ENCODE measurements at regions not wholly inside any gene's neighbourhood (a gene's known extent, or its start where the extent isn't known, plus 50 kb on each side); places are given as distances from the start of the nearest gene placed in this dataset.

DNA sequence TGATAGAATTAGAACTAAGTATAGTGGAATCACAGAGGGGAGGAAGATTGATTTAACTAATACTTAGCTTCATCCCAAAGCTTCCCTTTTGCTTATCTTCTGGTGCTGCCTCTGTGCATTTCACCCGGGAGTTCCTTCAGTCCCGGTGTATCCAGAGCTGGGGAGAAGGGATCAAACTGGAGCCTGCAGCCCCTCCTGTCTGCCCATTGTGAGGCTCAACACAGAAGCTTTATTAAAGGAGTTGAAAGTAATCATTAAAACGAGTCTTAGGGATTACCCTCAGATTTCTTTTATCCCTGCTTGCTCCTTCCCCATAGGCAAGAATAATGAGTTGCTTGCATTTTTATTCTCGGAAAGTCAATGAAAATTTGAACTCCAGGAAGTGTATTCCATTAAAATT is 739.7 kb upstream of the DDX18 start:
- H3K9me3 ChIP-seq (ENCODE audit: control insufficient read depth, low read length): peaks cover 2% of the 10 kb centered on the region
- ATAC-seq (ENCODE audit: low FRiP score): no peak
- no peak overlapping the region for H3K4me3 ChIP-seq (ENCODE audit: low read length in 2 of 2)
- intact Hi-C loops (cut with DNase I): no loop called here
- 70 to 76% methylated on average over 4 of the region's 4 CpGs for WGBS, 2 donors
- H3K27ac ChIP-seq (ENCODE audit: low read depth in 1 of 2, low read length in 2 of 2): no peak overlapping the region
- H3K27me3 ChIP-seq (ENCODE audit: control insufficient read depth in 1 of 2, insufficient read depth in 2 of 2, low read length in 1 of 2): no peaks in the 10 kb centered on the region
- no peaks in the 10 kb centered on the region for H3K36me3 ChIP-seq (ENCODE audit: control insufficient read depth in 1 of 2, insufficient read depth in 2 of 2, low read length in 1 of 2)
- H3K4me1 ChIP-seq (ENCODE audit: control insufficient read depth in 1 of 2, insufficient read depth in 2 of 2, low read length in 2 of 2): no peaks in the 10 kb centered on the region
- DNase-seq: no peak

- DNase-seq (no peak), ATAC-seq (ENCODE audit: low FRiP score) (no peak)
- H3K27me3 ChIP-seq (ENCODE audit: control insufficient read depth in 1 of 2, insufficient read depth in 2 of 2, low read length in 1 of 2): peaks cover 0 to 2% of the 10 kb centered on the region in 2 donors
- no peaks in the 10 kb centered on the region for H3K4me1 ChIP-seq (ENCODE audit: control insufficient read depth in 1 of 2, insufficient read depth in 2 of 2, low read length in 2 of 2)
- 54 to 59% methylated on average over 3 of the region's 3 CpGs for WGBS, 2 donors
- H3K36me3 ChIP-seq (ENCODE audit: control insufficient read depth in 1 of 2, insufficient read depth in 2 of 2, low read length in 1 of 2): no peaks in the 10 kb centered on the region
- no peak overlapping the region for H3K27ac ChIP-seq (ENCODE audit: low read depth in 1 of 2, low read length in 2 of 2)
- H3K9me3 ChIP-seq (ENCODE audit: control insufficient read depth, low read length): no peaks in the 10 kb centered on the region
- H3K4me3 ChIP-seq (ENCODE audit: low read length in 2 of 2): no peak overlapping the region
- intact Hi-C loops (cut with DNase I): no loop called here
These were observed 729.2 kb upstream of the DDX18 start for GRCh38 chr2:117085256-117085655.

DNA sequence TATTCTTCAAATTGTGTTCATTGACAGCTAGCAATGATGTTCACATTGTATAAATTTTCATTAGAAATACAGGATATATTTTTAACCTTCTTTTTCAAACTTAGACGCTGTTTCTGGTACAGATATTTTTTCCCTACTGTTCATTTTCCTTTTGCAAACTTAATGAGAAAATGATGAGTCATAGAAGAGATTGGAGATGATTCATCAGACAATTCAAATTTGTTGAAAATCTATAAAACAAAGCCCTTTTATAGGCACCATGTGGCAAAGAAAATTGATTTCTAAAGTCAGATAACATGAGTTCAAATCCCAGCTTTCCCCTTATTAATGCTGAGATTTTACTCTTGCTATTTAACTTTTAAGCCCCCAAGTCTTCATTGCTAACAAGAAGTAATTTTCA is 728.8 kb upstream of the DDX18 start:
- no peak for DNase-seq
- 61 to 74% methylated on average over 1 of the region's 1 CpG for WGBS, 2 donors
- H3K36me3 ChIP-seq (ENCODE audit: control insufficient read depth in 1 of 2, insufficient read depth in 2 of 2, low read length in 1 of 2): no peaks in the 10 kb centered on the region

GRCh38 chr2:117086174-117086942 is 728.1 kb upstream of the DDX18 start:
- Histone ChIP-seq H3K27ac (ENCODE audit: low read depth in 1 of 2, low read length in 2 of 2) (no peak overlapping the region), H3K9me3 (ENCODE audit: control insufficient read depth, low read length) (no peaks in the 10 kb centered on the region), H3K4me1 (ENCODE audit: control insufficient read depth in 1 of 2, insufficient read depth in 2 of 2, low read length in 2 of 2) (no peaks in the 10 kb centered on the region), H3K27me3 (ENCODE audit: control insufficient read depth in 1 of 2, insufficient read depth in 2 of 2, low read length in 1 of 2) (peaks cover 0 to 3% of the 10 kb centered on the region in 2 donors), H3K4me3 (ENCODE audit: low read length in 2 of 2) (no peak overlapping the region), H3K36me3 (ENCODE audit: control insufficient read depth in 1 of 2, insufficient read depth in 2 of 2, low read length in 1 of 2) (no peaks in the 10 kb centered on the region)
- intact Hi-C loops (cut with DNase I): no loop called here
- DNase-seq: no peak
- WGBS, 2 donors: 71 to 80% methylated on average over 3 of the region's 3 CpGs
- no peak for ATAC-seq (ENCODE audit: low FRiP score)

More for the DNA sequence above, 728.8 kb upstream of the DDX18 start:
- no peaks in the 10 kb centered on the region for H3K4me1 ChIP-seq (ENCODE audit: control insufficient read depth in 1 of 2, insufficient read depth in 2 of 2, low read length in 2 of 2)
- peaks cover 0 to 2% of the 10 kb centered on the region in 2 donors for H3K27me3 ChIP-seq (ENCODE audit: control insufficient read depth in 1 of 2, insufficient read depth in 2 of 2, low read length in 1 of 2)
- no peak overlapping the region for H3K27ac ChIP-seq (ENCODE audit: low read depth in 1 of 2, low read length in 2 of 2)
- ATAC-seq (ENCODE audit: low FRiP score): no peak
- H3K4me3 ChIP-seq (ENCODE audit: low read length in 2 of 2): no peak overlapping the region
- H3K9me3 ChIP-seq (ENCODE audit: control insufficient read depth, low read length): no peaks in the 10 kb centered on the region
- intact Hi-C loops (cut with DNase I): no loop called here

DNA sequence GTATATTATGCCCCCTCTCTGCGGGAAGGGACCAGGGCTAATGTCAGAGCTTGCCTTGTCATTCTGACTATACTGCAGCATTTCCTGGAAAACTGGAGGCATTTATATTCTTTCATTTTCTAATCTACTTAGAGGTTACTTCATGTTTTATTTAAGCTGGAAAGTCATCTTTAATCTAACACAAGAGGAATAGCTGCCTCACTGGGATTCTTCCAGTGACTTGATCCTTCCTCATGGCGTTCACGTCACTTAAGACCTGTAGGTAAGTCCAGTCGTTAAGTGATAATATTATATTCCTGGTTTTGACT is 727.6 kb upstream of the DDX18 start:
- Histone ChIP-seq H3K4me3 (ENCODE audit: low read length in 2 of 2) (no peak overlapping the region), H3K27ac (ENCODE audit: low read depth in 1 of 2, low read length in 2 of 2) (no peak overlapping the region), H3K9me3 (ENCODE audit: control insufficient read depth, low read length) (no peaks in the 10 kb centered on the region), H3K27me3 (ENCODE audit: control insufficient read depth in 1 of 2, insufficient read depth in 2 of 2, low read length in 1 of 2) (peaks cover 0 to 3% of the 10 kb centered on the region in 2 donors), H3K36me3 (ENCODE audit: control insufficient read depth in 1 of 2, insufficient read depth in 2 of 2, low read length in 1 of 2) (no peaks in the 10 kb centered on the region), H3K4me1 (ENCODE audit: control insufficient read depth in 1 of 2, insufficient read depth in 2 of 2, low read length in 2 of 2) (no peaks in the 10 kb centered on the region)
- WGBS, 2 donors: 63 to 80% methylated on average over 4 of the region's 4 CpGs
- no peak for DNase-seq
- ATAC-seq (ENCODE audit: low FRiP score): no peak
- intact Hi-C loops (cut with DNase I): no loop called here

DNA sequence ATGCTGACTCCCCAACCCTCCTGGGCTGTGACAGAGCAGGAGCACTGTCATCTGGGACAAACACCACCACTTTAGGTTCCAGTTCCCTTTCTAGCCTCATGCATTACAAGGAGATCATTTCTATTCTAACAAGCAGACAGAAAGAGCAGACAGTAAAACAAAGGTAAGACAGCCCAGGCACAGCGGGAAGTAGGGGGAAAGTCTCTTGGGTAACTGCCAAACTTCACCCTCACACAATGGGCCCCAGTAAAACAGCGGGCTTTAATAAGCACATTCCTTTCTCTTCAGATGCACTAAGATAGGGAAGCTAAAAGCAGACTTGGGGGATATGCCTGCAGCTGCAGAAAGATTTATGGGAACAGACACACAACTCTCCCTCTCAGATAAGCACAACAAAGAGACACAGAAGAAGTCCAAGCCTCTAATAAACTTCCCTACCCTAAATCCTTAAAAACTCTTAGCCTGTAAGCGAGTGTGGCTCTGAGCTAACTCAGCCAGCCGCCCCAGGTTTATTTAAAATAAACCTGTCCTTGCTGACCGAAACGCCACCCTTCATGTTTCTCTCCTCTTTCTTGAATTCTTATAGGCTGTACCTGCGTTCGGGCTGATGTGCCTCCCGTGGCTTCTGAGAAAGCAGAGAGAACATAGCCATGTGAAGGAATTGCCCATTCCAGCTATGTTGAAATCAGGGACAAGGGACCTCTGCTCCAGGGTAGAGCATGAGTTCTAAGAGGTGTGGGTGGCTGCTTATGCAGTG is 726.8 kb upstream of the DDX18 start:
- Histone ChIP-seq H3K27ac (ENCODE audit: low read depth in 1 of 2, low read length in 2 of 2) (no peak overlapping the region), H3K4me1 (ENCODE audit: control insufficient read depth in 1 of 2, insufficient read depth in 2 of 2, low read length in 2 of 2) (no peaks in the 10 kb centered on the region), H3K4me3 (ENCODE audit: low read length in 2 of 2) (no peak overlapping the region), H3K9me3 (ENCODE audit: control insufficient read depth, low read length) (no peaks in the 10 kb centered on the region), H3K27me3 (ENCODE audit: control insufficient read depth in 1 of 2, insufficient read depth in 2 of 2, low read length in 1 of 2) (peaks cover 0 to 3% of the 10 kb centered on the region in 2 donors), H3K36me3 (ENCODE audit: control insufficient read depth in 1 of 2, insufficient read depth in 2 of 2, low read length in 1 of 2) (no peaks in the 10 kb centered on the region)
- DNase-seq (no peak), ATAC-seq (ENCODE audit: low FRiP score) (no peak)
- WGBS, 2 donors: 11 to 12% methylated on average over 9 of the region's 9 CpGs
- intact Hi-C loops (cut with DNase I): no loop called here

DNA sequence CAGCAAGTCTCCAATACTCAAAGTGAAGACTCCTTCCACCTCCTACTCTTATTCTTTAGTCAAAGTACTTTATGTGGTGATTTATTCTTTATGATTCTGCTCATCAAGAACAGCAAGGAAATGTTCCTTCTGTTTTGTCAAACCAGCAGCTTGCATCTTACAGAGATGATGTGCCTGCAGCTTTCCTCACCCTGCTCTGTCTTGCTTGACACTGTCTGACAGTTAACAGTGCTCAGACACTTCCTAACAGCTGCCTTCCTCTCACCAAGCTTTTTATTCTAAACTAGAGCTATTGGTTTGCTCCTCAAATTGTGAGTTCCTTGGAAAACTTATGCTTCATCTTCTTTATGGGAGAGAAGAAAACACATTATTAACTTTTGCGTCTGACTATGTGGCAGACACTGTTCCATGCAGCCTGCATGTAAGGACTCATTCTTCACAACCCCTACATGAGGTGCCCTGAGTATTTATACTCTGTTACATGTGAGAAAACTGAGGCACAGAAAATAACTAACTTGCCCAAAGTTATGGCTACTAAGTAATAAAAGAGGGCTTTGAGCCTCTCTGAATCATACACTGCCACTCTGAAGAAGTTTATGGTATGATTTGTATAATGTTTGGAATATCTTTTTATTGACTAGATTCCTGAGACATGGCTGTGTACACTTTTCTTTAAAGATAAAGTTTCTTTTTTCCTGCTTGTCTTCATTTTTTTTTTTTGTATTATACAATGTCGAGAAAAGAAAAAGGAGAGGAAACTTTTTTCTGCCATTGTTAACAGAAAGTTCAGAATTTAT is 723.3 kb upstream of the DDX18 start:
- 80 to 85% methylated on average over 2 of the region's 2 CpGs for WGBS, 2 donors
- H3K27ac ChIP-seq (ENCODE audit: low read depth in 1 of 2, low read length in 2 of 2): no peak overlapping the region
- H3K27me3 ChIP-seq (ENCODE audit: control insufficient read depth in 1 of 2, insufficient read depth in 2 of 2, low read length in 1 of 2): peaks cover 0 to 2% of the 10 kb centered on the region in 2 donors
- no peak overlapping the region for H3K4me3 ChIP-seq (ENCODE audit: low read length in 2 of 2)
- intact Hi-C loops (cut with DNase I): no loop called here
- no peaks in the 10 kb centered on the region for H3K9me3 ChIP-seq (ENCODE audit: control insufficient read depth, low read length)
- H3K4me1 ChIP-seq (ENCODE audit: control insufficient read depth in 1 of 2, insufficient read depth in 2 of 2, low read length in 2 of 2): no peaks in the 10 kb centered on the region
- H3K36me3 ChIP-seq (ENCODE audit: control insufficient read depth in 1 of 2, insufficient read depth in 2 of 2, low read length in 1 of 2): no peaks in the 10 kb centered on the region
- DNase-seq (no peak), ATAC-seq (ENCODE audit: low FRiP score) (no peak)

DNA sequence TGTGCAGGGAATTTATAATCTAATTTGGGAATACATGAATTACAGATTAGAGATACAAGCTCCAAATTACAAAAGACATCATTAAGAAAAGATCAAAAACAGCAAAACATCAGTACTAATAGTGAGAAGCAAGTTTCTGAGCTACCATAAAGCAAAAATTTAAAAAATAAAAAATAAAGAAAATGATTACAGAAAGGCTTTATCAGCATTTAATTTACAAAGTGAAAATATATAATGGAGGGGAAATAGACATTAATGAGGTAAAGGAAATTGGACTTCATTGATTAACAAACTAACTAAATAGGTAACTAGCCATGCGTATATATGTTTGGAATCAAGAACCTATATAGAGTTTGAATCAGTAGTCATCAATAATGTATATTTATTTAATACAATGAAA is 712.9 kb upstream of the DDX18 start:
- no peak for ATAC-seq (ENCODE audit: low FRiP score)
- 91 to 97% methylated on average over 1 of the region's 1 CpG for WGBS, 2 donors

More for the DNA sequence above, 712.9 kb upstream of the DDX18 start:
- Histone ChIP-seq H3K27ac (ENCODE audit: low read depth in 1 of 2, low read length in 2 of 2) (no peak overlapping the region), H3K27me3 (ENCODE audit: control insufficient read depth in 1 of 2, insufficient read depth in 2 of 2, low read length in 1 of 2) (no peaks in the 10 kb centered on the region), H3K9me3 (ENCODE audit: control insufficient read depth, low read length) (no peaks in the 10 kb centered on the region), H3K4me1 (ENCODE audit: control insufficient read depth in 1 of 2, insufficient read depth in 2 of 2, low read length in 2 of 2) (no peaks in the 10 kb centered on the region), H3K4me3 (ENCODE audit: low read length in 2 of 2) (no peak overlapping the region), H3K36me3 (ENCODE audit: control insufficient read depth in 1 of 2, insufficient read depth in 2 of 2, low read length in 1 of 2) (no peaks in the 10 kb centered on the region)
- DNase-seq: no peak
- intact Hi-C loops (cut with DNase I): no loop called here
